ENCODE measurements at regions not wholly inside any gene's neighbourhood (a gene's known extent, or its start where the extent isn't known, plus 50 kb on each side); places are given as distances from the start of the nearest gene placed in this dataset.

DNA sequence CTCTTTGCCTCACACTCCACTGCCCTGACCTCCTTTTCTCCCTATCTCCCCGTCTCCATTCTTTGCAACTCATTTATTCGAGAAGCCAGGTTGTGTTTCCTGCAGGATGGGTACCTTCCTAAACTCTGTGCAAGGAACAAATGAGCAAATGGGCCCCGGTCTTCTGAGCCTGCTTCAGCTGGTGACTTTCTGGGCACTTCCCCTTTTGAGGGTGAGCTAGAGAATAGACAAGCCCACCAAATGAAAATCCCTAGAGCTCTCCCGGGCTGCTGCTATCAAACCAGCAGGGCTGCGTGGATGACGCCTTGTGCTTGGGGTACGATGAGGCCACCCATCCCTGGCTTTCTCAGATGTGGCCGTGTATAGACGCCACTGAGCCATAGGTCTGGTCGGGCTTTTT is 91.0 kb upstream of the FOXA2 start:
- TF ChIP-seq, protein P1, sequence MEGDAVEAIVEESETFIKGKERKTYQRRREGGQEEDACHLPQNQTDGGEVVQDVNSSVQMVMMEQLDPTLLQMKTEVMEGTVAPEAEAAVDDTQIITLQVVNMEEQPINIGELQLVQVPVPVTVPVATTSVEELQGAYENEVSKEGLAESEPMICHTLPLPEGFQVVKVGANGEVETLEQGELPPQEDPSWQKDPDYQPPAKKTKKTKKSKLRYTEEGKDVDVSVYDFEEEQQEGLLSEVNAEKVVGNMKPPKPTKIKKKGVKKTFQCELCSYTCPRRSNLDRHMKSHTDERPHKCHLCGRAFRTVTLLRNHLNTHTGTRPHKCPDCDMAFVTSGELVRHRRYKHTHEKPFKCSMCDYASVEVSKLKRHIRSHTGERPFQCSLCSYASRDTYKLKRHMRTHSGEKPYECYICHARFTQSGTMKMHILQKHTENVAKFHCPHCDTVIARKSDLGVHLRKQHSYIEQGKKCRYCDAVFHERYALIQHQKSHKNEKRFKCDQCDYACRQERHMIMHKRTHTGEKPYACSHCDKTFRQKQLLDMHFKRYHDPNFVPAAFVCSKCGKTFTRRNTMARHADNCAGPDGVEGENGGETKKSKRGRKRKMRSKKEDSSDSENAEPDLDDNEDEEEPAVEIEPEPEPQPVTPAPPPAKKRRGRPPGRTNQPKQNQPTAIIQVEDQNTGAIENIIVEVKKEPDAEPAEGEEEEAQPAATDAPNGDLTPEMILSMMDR (IDR thresholded peaks at IDR 0.05) = no peak
- no peak for TF ChIP-seq EZH2 (IDR thresholded peaks at IDR 0.05)
